Kidney epithelial cell (primary cell): ENCODE measurements at regions not wholly inside any gene's neighbourhood (a gene's known extent, or its start where the extent isn't known, plus 50 kb on each side); places are given as distances from the start of the nearest gene placed in this dataset.
A peak's percentile ranks its signal among the peaks of the same experiment; 100 is the strongest.

Experiments used
- DNase-seq: peaks from one replicate; pipeline ENCODE4 v3.0.0-alpha.2; 2010; ENCODE audit warnings: low read depth
- H3K27me3 ChIP-seq: 2 replicates; pipeline ENCODE4 v1.6.0; 2011; ENCODE audit warnings: low read length; ENCODE audit not compliant: control insufficient read depth, insufficient read depth
- H3K36me3 ChIP-seq: 2 replicates; pipeline ENCODE4 v1.5.1; 2011; ENCODE audit warnings: low read length; ENCODE audit not compliant: control insufficient read depth, insufficient read depth
- H3K4me3 ChIP-seq: 2 replicates; pipeline ENCODE4 v1.5.1; 2011; ENCODE audit warnings: low read depth, mild to moderate bottlenecking, control low read depth, low read length
- CTCF ChIP-seq: IDR thresholded peaks from 2 replicates; pipeline ENCODE4 v1.5.1; 2011; ENCODE audit warnings: mild to moderate bottlenecking, moderate library complexity, low read length, control low read depth, inconsistent platforms; ENCODE audit not compliant: insufficient read depth, poor library complexity, severe bottlenecking

- H3K4me3 ChIP-seq: no peak overlapping the region
- TF ChIP-seq CTCF: no peak
- H3K27me3 ChIP-seq: no peaks in the 10 kb centered on the region
- no peaks in the 10 kb centered on the region for H3K36me3 ChIP-seq
- DNase-seq: no peak
These were observed 90.7 kb downstream of the RPE65 start for GRCh38 chr1:68359045-68359444.

DNA sequence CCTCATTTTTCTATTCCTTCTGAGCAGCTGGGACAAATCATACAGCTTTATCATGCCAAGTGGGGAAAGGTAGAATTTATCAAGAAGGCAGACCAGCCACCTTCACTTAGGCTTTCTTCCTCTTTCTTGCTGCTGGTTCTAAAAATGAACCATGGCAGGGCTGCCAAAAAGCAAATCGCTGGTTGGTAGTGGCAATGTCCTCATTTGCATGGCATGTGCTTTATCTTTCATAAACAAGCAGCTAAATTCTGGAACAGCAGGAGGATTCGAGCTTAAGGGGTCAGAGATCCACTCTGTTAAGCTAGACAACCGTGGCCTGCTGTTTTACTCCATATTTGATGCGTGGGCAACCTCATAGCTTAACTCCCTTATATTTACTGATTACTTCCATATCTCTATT, 91.3 kb downstream of the RPE65 start:
- Histone ChIP-seq H3K27me3 (no peaks in the 10 kb centered on the region), H3K4me3 (no peak overlapping the region), H3K36me3 (no peaks in the 10 kb centered on the region)
- TF ChIP-seq CTCF: no peak
- no peak for DNase-seq

- no peaks in the 10 kb centered on the region for H3K36me3 ChIP-seq
- no peak for DNase-seq
- no peak for TF ChIP-seq CTCF
- H3K27me3 ChIP-seq: no peaks in the 10 kb centered on the region
- no peak overlapping the region for H3K4me3 ChIP-seq
These were observed 94.1 kb downstream of the RPE65 start for GRCh38 chr1:68355614-68356013.

GRCh38 chr1:68352202-68352601, 97.6 kb downstream of the RPE65 start:
- Histone ChIP-seq H3K36me3 (no peaks in the 10 kb centered on the region), H3K4me3 (no peak overlapping the region), H3K27me3 (no peaks in the 10 kb centered on the region)
- no peak for TF ChIP-seq CTCF
- no peak for DNase-seq

DNA sequence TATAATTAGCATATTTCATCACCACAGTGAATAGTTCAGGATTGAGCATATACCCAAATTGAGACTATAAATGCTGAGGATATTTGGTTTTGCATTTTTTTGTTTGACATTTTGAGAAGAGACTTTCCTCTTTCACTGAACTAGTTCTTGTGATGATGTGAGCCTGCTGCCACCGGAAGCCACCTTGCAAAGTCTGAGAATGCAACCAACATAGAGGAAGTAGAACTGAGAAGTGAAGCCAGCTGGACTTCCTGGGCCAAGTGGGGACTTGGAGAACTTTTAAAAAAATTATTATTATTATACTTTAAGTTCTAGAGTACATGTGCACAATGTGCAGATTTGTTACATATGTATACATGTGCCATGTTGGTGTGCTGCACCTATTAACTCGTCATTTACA, 102.3 kb downstream of the RPE65 start:
- Histone ChIP-seq H3K4me3 (no peak overlapping the region), H3K27me3 (no peaks in the 10 kb centered on the region), H3K36me3 (no peaks in the 10 kb centered on the region)
- no peak for TF ChIP-seq CTCF
- no peak for DNase-seq

DNA sequence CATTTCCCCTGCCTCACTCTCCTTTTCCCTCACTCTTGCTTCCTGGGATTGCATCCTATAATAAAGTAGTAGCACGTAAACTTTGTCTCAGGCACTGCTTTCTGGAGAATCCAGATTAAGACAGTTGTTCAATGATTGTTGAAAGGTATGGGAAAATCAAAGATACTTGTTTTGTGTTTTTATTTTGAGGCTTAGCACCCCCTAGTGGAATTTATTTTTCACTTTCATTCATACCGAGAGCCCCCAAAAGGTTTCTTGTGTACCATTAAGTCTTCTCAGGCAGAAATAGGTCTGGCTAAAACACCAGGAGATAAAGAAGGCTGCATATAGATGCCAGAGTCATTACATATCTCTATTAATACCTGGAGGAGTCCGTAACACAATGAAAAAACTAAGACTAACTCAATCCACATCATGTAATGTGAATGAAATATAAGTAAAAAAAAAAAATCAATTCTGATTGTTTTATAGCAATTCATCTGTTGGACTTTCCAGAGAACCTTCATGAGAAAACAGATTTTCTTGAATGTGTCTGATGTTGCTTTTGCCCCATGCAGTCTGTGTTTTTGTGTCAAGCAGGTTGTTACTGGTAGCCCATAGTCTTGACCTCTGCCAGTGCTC, 103.5 kb downstream of the RPE65 start:
- H3K36me3 ChIP-seq: no peaks in the 10 kb centered on the region
- peak; percentile 28 for TF ChIP-seq CTCF
- DNase-seq: no peak
- no peak overlapping the region for H3K4me3 ChIP-seq
- H3K27me3 ChIP-seq: no peaks in the 10 kb centered on the region
